Ascending aorta (tissue), 2 donors: ENCODE measurements at regions not wholly inside any gene's neighbourhood (a gene's known extent, or its start where the extent isn't known, plus 50 kb on each side); places are given as distances from the start of the nearest gene placed in this dataset.
"Not testable (repeated sequence)": the region's sequence is repeated elsewhere in the genome, so short reads cannot be mapped to it uniquely, and the experiment has no call there.

ENCODE experiments used
- DNase-seq, 2 donors: peaks; one replicate each; pipeline ENCODE4 v3.0.0-alpha.2; 2019; ENCODE audit warnings: low spot score in 2 of 2
- H3K27ac ChIP-seq, 2 donors: fragments of 200-600 bp; sonication (generic); one replicate each; pipeline ENCODE4 v1.5.1; 2016 to 2017; ENCODE audit warnings: mild to moderate bottlenecking in 1 of 2
- H3K27me3 ChIP-seq: fragments of 200-600 bp; sonication (generic); one replicate; pipeline ENCODE4 v1.5.1; 2017
- H3K36me3 ChIP-seq, 2 donors: fragments of 200-600 bp; sonication (generic); one replicate each; pipeline ENCODE4 v1.5.1; 2016
- H3K4me1 ChIP-seq, 2 donors: fragments of 200-600 bp; sonication (generic); one replicate each; pipeline ENCODE4 v1.5.1; 2016 to 2017; ENCODE audit warnings: mild to moderate bottlenecking in 1 of 2
- H3K4me3 ChIP-seq, 2 donors: fragments of 200-600 bp; sonication (generic); one replicate each; pipeline ENCODE4 v1.5.1; 2016 to 2017; ENCODE audit warnings: mild to moderate bottlenecking in 1 of 2
- H3K9me3 ChIP-seq, 2 donors: fragments of 200-600 bp; sonication (generic); one replicate each; pipeline ENCODE4 v1.5.1; 2016
- CTCF ChIP-seq, 3 experiments: fragments of 200-600 bp in 2 of 3; fragments of 450-650 bp in 1 of 3; sonication (generic) in 2 of 3; IDR thresholded peaks; one replicate each; pipeline ENCODE4 v1.5.1; 2016 to 2019; ENCODE audit warnings: antibody characterized with exemption in 3 of 3, mild to moderate bottlenecking in 1 of 3, moderate library complexity in 1 of 3
- intact Hi-C: fragments of 100-400 bp; cut with DNase I; formaldehyde crosslinking; loops from one replicate; pipeline ENCODE4 v1.15.1; 2023

- H3K27ac ChIP-seq: no peak overlapping the region
- intact Hi-C loops: no loop called here
These were observed 114.0 kb upstream of the COBL start for GRCh38 chr7:51430480-51431086.

GRCh38 chr7:51428217-51428887 lies 111.7 kb upstream of the COBL start:
- no peak overlapping the region for H3K27ac ChIP-seq
- no peak overlapping the region for H3K4me3 ChIP-seq
- no peaks in the 10 kb centered on the region for H3K4me1 ChIP-seq
- no peaks in the 10 kb centered on the region for H3K36me3 ChIP-seq
- DNase-seq: no peak
- TF ChIP-seq CTCF (IDR thresholded peaks at IDR 0.05): no peak
- H3K27me3 ChIP-seq: no peaks in the 10 kb centered on the region
- intact Hi-C loops: no loop called here
- H3K9me3 ChIP-seq: no peaks in the 10 kb centered on the region

More at GRCh38 chr7:51430480-51431086, 114.0 kb upstream of the COBL start:
- no peaks in the 10 kb centered on the region for H3K4me1 ChIP-seq
- H3K36me3 ChIP-seq: no peaks in the 10 kb centered on the region
- H3K27me3 ChIP-seq: no peaks in the 10 kb centered on the region
- DNase-seq: no peak
- peak; percentile 33 to 67 (median 44) for TF ChIP-seq CTCF (IDR thresholded peaks at IDR 0.05)
- H3K9me3 ChIP-seq: no peaks in the 10 kb centered on the region
- no peak overlapping the region for H3K4me3 ChIP-seq

GRCh38 chr7:51426163-51426562 lies 109.6 kb upstream of the COBL start:
- DNase-seq: no peak
- no peaks in the 10 kb centered on the region for H3K4me1 ChIP-seq
- no peak overlapping the region for H3K4me3 ChIP-seq
- intact Hi-C loops: no loop called here
- H3K27ac ChIP-seq: no peak overlapping the region
- no peaks in the 10 kb centered on the region for H3K36me3 ChIP-seq
- no peaks in the 10 kb centered on the region for H3K9me3 ChIP-seq
- no peaks in the 10 kb centered on the region for H3K27me3 ChIP-seq
- no peak for TF ChIP-seq CTCF (IDR thresholded peaks at IDR 0.05)

- H3K27ac ChIP-seq, H3K9me3 ChIP-seq, H3K4me3 ChIP-seq, intact Hi-C loops, H3K4me1 ChIP-seq, DNase-seq, H3K27me3 ChIP-seq, H3K36me3 ChIP-seq: not testable (repeated sequence)
These were observed 93.3 kb upstream of the COBL start for GRCh38 chr7:51409934-51410333.

- H3K36me3 ChIP-seq, H3K9me3 ChIP-seq, H3K4me3 ChIP-seq, DNase-seq, intact Hi-C loops, H3K27me3 ChIP-seq, H3K27ac ChIP-seq, H3K4me1 ChIP-seq: not testable (repeated sequence)
These were observed 81.0 kb upstream of the COBL start for GRCh38 chr7:51397608-51398007.

GRCh38 chr7:51393003-51393402 lies 76.4 kb upstream of the COBL start:
- H3K36me3 ChIP-seq, H3K4me3 ChIP-seq, H3K9me3 ChIP-seq, DNase-seq, H3K27me3 ChIP-seq, H3K4me1 ChIP-seq, intact Hi-C loops, H3K27ac ChIP-seq: not testable (repeated sequence)

GRCh38 chr7:51389952-51390351 lies 73.3 kb upstream of the COBL start:
- intact Hi-C loops, H3K9me3 ChIP-seq, H3K36me3 ChIP-seq, H3K27ac ChIP-seq, H3K4me3 ChIP-seq, DNase-seq, H3K4me1 ChIP-seq, H3K27me3 ChIP-seq: not testable (repeated sequence)

GRCh38 chr7:51389216-51389812 lies 72.7 kb upstream of the COBL start:
- intact Hi-C loops, H3K27ac ChIP-seq, H3K36me3 ChIP-seq: not testable (repeated sequence)

GRCh38 chr7:51388241-51388640 lies 71.6 kb upstream of the COBL start:
- H3K9me3 ChIP-seq, H3K4me1 ChIP-seq, H3K27me3 ChIP-seq, H3K4me3 ChIP-seq, H3K27ac ChIP-seq, DNase-seq, intact Hi-C loops, H3K36me3 ChIP-seq: not testable (repeated sequence)

More at GRCh38 chr7:51389216-51389812, 72.7 kb upstream of the COBL start:
- H3K4me3 ChIP-seq, H3K4me1 ChIP-seq, DNase-seq, H3K27me3 ChIP-seq, H3K9me3 ChIP-seq: not testable (repeated sequence)

- H3K27me3 ChIP-seq, H3K4me3 ChIP-seq, H3K9me3 ChIP-seq, H3K27ac ChIP-seq, DNase-seq, intact Hi-C loops, H3K36me3 ChIP-seq, H3K4me1 ChIP-seq: not testable (repeated sequence)
These were observed 70.4 kb upstream of the COBL start for GRCh38 chr7:51386806-51387568.

GRCh38 chr7:51386184-51386583 lies 69.6 kb upstream of the COBL start:
- intact Hi-C loops, H3K4me3 ChIP-seq, DNase-seq, H3K27me3 ChIP-seq, H3K36me3 ChIP-seq, H3K9me3 ChIP-seq, H3K27ac ChIP-seq, H3K4me1 ChIP-seq: not testable (repeated sequence)
